ENCODE measurements at regions not wholly inside any gene's neighbourhood (a gene's known extent, or its start where the extent isn't known, plus 50 kb on each side); places are given as distances from the start of the nearest gene placed in this dataset.
"Not testable (repeated sequence)": the region's sequence is repeated elsewhere in the genome, so short reads cannot be mapped to it uniquely, and the experiment has no call there.

DNA sequence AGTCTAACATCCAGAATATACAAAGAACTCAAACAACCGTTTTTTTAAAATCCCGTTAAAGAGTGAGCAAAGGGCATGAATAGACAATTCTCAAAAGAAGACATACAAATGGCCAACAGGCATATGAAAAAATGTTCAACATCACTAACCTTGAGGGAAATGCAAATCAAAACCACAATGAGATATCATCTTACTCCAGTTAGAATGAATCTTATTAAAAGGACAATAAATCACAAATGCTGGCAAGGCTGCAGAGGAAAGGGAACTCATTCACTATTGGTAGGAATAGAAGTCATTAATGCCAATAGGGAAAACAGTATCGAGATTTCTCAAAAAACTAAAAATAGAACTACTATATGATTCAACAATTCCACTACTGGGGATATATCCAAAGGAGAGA is 520.1 kb downstream of the RMST start:
- TF ChIP-seq, protein P1, sequence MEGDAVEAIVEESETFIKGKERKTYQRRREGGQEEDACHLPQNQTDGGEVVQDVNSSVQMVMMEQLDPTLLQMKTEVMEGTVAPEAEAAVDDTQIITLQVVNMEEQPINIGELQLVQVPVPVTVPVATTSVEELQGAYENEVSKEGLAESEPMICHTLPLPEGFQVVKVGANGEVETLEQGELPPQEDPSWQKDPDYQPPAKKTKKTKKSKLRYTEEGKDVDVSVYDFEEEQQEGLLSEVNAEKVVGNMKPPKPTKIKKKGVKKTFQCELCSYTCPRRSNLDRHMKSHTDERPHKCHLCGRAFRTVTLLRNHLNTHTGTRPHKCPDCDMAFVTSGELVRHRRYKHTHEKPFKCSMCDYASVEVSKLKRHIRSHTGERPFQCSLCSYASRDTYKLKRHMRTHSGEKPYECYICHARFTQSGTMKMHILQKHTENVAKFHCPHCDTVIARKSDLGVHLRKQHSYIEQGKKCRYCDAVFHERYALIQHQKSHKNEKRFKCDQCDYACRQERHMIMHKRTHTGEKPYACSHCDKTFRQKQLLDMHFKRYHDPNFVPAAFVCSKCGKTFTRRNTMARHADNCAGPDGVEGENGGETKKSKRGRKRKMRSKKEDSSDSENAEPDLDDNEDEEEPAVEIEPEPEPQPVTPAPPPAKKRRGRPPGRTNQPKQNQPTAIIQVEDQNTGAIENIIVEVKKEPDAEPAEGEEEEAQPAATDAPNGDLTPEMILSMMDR (IDR thresholded peaks at IDR 0.05; ENCODE audit: insufficient read depth, low read depth, low read length) = no peak
- H3K4me3 ChIP-seq (ENCODE audit: low read depth, low read length) = no peak overlapping the region
- no peak for DNase-seq (ENCODE audit: low read depth)

DNA sequence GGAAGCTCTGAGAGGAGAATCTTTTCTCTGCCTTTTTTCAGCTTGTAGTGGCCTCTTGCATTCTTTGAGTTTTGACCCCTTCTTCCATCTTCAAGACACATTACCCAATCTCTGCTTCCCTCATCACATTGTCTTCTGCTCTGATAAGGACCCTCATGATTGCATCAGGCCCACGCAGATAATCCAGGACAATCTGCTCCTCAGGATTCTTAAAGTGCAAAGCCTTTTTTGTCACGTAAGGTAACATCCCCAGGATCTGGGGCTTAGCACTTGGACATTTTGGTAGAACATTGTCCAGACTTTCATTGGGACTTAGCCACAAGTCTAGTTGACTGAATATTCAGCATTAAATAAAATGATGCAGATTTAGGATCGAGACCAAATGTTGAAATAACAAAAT is 521.2 kb downstream of the RMST start:
- no peak for DNase-seq (ENCODE audit: low read depth)
- TF ChIP-seq, protein P1 (IDR thresholded peaks at IDR 0.05; ENCODE audit: insufficient read depth, low read depth, low read length) = no peak
- no peak overlapping the region for H3K4me3 ChIP-seq (ENCODE audit: low read depth, low read length)

DNA sequence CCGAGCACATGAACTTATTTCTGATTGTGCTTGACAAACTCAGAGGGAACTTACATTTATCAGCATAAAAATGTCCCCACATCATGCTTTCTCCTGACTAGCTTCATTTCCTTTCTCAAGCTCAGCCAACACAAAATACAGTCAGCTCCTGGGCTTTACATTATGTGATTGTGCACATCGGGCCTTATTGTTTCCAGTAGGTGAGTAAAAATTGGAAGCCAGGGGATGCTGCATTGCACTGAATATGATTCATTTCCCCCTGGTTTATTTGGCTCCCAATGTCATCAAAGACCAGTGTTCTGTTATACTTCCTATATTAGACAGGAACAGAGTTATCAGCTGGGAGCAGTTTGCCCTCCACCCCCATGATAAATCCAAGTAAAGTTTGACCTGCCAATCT is 521.8 kb downstream of the RMST start:
- TF ChIP-seq, protein P1 (IDR thresholded peaks at IDR 0.05; ENCODE audit: insufficient read depth, low read depth, low read length) = no peak
- DNase-seq (ENCODE audit: low read depth) = no peak
- H3K4me3 ChIP-seq (ENCODE audit: low read depth, low read length) = no peak overlapping the region

DNA sequence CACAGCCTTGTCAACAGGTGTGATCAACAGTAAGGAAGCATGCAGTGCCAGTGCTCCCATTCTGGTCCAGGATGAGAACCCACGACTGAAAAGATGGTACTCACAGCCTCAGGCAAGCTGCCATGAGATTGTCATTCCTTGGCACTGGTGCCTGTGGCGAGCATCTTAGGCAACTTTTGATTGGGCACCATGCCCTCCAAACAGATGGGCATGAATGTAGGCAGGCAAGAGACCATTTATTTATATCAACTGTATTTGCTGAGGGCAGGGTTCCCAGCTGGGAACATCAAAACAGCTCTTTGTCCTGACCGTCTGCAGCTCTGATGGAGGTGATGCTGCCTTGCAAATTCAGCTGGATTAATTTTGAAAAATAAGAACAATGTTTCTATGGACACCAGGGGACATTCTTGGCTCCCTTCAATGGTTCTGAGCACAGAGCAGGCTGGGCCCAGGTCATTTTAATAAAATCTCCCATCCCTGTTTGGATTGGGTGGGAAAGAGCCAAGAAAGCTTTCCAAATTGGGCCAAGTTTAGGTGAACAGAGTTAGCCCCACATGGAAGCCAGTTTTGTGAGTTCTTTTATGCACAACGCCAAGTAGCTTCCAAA is 522.5 kb downstream of the RMST start:
- DNase-seq (ENCODE audit: low read depth) = no peak
- H3K4me3 ChIP-seq (ENCODE audit: low read depth, low read length) = no peak overlapping the region
- TF ChIP-seq, protein P1 (IDR thresholded peaks at IDR 0.05; ENCODE audit: insufficient read depth, low read depth, low read length) = no peak

DNA sequence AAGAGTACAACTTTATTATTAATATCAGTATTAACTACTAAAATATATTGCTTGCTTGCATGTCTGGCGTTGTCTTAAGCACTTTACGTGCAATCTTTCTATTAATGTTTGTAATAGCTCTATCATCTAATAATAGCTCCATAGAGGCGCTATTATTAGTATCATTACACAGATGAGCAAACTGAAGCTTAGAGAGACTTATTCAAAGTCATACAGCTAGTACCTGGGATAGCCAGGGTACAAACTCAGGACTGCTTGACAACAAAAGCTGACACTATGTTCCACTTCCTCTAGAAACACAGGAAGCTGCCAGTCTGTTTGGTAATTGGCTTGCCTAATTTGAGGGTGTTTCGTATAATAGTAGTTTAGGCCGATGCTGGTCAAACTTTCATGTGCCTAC is 523.2 kb downstream of the RMST start:
- no peak for DNase-seq (ENCODE audit: low read depth)
- TF ChIP-seq, protein P1 (IDR thresholded peaks at IDR 0.05; ENCODE audit: insufficient read depth, low read depth, low read length) = no peak
- no peak overlapping the region for H3K4me3 ChIP-seq (ENCODE audit: low read depth, low read length)

DNA sequence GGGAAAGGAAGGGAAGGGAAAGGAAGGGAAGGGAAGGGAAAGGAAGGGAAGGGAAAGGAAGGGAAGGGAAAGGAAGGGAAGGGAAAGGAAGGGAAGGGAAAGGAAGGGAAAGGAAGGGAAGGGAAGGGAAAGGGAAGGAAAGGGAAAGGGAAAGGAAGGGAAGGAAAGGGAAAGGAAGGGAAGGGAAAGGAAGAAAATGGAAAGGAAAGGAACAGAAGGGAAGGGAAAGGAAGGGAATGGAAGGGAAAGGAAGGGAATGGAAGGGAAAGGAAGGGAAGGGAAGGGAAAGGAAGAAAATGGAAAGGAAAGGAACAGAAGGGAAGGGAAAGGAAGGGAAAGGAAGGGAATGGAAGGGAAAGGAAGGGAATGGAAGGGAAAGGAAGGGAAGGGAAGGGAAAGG is 526.0 kb downstream of the RMST start:
- DNase-seq (ENCODE audit: low read depth); H3K4me3 ChIP-seq (ENCODE audit: low read depth, low read length): not testable (repeated sequence)

DNA sequence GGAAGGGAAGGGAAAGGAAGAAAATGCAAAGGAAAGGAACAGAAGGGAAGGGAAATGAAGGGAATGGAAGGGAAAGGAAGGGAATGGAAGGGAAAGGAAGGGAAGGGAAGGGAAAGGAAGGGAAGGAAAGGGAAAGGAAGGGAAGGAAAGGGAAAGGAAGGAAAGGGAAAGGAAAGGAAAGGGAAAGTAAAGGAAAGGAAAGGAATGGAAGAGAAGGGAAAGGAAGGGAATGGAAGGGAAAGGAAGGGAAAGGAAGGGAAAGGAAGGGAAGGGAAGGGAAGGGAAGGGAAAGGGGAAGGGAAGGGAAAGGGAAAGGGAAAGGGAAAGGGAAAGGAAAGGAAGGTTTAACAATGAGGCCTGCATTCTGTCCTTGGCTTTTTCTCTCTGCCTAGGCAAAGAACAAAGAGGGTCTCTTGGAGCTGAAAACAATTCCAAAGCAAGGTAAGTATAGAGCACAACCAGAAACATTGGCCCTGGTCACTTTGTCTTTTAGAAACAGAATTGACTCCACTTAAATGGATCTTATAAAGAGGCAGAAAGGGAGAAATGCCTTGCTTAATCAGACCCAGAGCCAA is 525.9 kb upstream of the TMPO start:
- TF ChIP-seq, protein P1 (IDR thresholded peaks at IDR 0.05; ENCODE audit: insufficient read depth, low read depth, low read length) = no peak
- DNase-seq (ENCODE audit: low read depth) = no peak
- no peak overlapping the region for H3K4me3 ChIP-seq (ENCODE audit: low read depth, low read length)

Data from fibroblast of villous mesenchyme (primary cell).